ENCODE measurements at regions not wholly inside any gene's neighbourhood (a gene's known extent, or its start where the extent isn't known, plus 50 kb on each side); places are given as distances from the start of the nearest gene placed in this dataset.

- TF ChIP-seq SPI1 (IDR thresholded peaks at IDR 0.05; ENCODE audit: low read depth, low read length): no peak
- TF ChIP-seq POLR2A (IDR thresholded peaks at IDR 0.05; ENCODE audit: low read depth, low read length): no peak
- TF ChIP-seq POLR2AphosphoS5 (IDR thresholded peaks at IDR 0.05; ENCODE audit: low read depth, low read length): no peak
Measured at GRCh38 chr12:78585132-78585531, 279.4 kb upstream of the SYT1 start.

Measured in GM12891 (cell line).